Esophagus muscularis mucosa (tissue), 2 donors: ENCODE measurements at regions not wholly inside any gene's neighbourhood (a gene's known extent, or its start where the extent isn't known, plus 50 kb on each side); places are given as distances from the start of the nearest gene placed in this dataset.

Experiments used
- EP300 ChIP-seq: sonication (generic); formaldehyde crosslinking; IDR thresholded peaks from one replicate; pipeline ENCODE4 v1.6.1; 2017; ENCODE audit warnings: antibody characterized with exemption
- POLR2A ChIP-seq: fragments of 450-650 bp; IDR thresholded peaks from one replicate; pipeline ENCODE4 v1.6.1; 2017; ENCODE audit warnings: antibody characterized with exemption, moderate library complexity, mild to moderate bottlenecking, low read depth

DNA sequence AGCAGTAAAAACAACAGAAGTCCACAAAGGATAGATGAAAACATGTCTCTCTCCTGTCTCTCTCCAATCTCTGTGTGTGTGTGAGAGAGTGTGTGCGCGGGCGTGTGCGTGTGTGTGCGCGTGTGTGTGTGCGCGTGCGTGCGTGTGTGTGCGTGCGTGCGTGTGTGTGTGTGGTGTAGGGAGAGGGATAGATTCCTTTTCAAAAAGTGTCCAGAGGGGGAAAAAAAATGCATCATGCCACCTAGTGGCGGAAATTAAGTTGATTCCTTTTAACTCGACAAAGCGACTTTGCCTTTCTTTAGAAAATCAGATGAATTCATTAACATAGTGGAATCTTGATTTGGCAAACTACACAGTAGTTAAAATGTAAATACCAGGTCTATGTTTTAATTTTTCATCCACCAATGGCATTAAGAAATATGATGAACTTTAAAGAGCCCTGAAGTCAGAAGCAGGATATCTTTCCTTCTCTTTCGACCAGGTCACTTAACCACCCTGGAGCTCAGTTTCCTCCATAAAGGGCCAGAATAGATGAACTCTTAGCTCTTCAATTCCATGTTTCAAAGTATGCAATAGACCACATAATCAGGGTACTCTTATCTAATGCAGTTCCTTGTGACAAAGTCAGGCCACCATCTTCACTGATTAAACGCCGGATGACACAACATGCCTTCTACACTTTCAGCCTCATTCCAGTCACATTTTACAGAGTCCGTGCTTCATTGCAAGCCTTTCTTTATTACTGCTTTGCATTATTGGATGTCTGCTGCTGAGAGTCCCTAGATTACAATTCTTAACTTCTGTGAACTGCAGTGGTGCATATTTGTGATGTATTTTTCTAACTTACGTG is 162.8 kb downstream of the FBXO8 start:
- no peak for TF ChIP-seq EP300
- TF ChIP-seq POLR2A: no peak
